Superior temporal gyrus (tissue), 1 donor: ENCODE measurements at regions not wholly inside any gene's neighbourhood (a gene's known extent, or its start where the extent isn't known, plus 50 kb on each side); places are given as distances from the start of the nearest gene placed in this dataset.

Experiments used
- DNase-seq: peaks from one replicate; pipeline ENCODE4 v3.0.0-alpha.2; 2016; ENCODE audit errors: extremely low spot score

- DNase-seq, result no peak
Measured at GRCh38 chr1:29753771-29754572, 517.6 kb downstream of the PTPRU start.

- no peak for DNase-seq
Measured at GRCh38 chr1:29753244-29753643, 516.9 kb downstream of the PTPRU start.

DNA sequence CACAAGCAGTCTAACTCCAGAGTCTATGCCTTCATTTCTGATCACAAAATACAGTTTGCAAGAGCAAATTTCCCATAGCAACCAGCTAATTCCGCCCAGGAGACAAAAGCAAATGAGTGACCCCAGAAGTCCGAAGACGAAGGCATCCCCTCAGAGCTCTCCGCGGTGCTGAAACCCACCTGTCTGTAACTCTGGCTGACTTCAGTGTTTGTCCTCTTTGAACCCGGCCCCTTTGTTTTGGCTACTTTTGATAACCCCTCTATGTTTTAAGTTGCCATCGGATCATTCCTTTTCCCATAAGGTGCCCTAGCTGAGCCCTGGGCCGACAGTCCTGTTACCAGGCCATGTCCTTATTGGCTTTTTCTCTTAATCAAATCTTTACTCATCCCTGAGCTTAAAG, 515.8 kb downstream of the PTPRU start:
- no peak for DNase-seq

GRCh38 chr1:29749024-29749945, 513.0 kb downstream of the PTPRU start:
- no peak for DNase-seq

- no peak for DNase-seq
Measured at GRCh38 chr1:29747196-29747595, 510.9 kb downstream of the PTPRU start.

- no peak for DNase-seq
Measured at GRCh38 chr1:29746076-29746665, 509.8 kb downstream of the PTPRU start.

GRCh38 chr1:29744684-29745490, 508.6 kb downstream of the PTPRU start:
- no peak for DNase-seq

DNA sequence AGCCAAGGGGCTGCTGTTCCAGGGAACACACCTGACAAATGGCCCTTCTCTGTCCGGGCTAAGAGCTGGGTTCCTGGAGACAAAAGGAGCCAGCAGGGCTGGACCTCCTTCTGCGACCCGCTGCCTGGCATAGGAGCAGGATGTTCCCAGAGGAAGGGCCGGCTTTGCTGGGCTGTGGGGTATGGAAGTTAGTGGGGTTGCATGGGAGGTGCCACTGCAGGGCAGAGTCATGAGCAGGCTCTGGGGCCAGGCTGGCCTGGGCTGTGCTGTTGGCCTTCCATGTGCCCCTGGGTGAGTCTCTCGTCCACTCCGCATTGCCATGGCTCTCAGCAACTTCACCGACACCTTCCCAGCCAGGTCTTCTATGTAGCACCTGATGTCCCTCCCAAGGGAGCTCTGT, 507.6 kb downstream of the PTPRU start:
- DNase-seq, result no peak

DNA sequence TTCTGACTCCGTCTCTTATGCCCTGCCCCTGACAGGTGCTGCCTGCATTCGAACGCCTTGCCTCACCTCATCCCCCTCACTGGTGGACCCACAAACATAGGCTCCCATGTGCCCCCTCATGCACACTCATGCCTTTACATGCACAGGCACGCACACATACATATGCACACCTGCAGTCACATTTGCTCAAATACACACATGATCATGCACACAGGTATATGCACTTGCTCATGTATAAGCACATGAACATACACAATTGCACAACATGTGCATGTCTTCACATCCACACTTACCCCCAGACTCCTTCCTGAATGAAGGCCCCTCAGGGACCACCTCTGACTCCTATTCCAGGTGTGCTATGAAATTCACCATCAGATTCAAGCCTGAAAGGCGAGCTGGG, 506.9 kb downstream of the PTPRU start:
- no peak for DNase-seq

GRCh38 chr1:29739176-29739575, 502.9 kb downstream of the PTPRU start:
- no peak for DNase-seq

GRCh38 chr1:29736582-29737188, 500.4 kb downstream of the PTPRU start:
- no peak for DNase-seq

DNA sequence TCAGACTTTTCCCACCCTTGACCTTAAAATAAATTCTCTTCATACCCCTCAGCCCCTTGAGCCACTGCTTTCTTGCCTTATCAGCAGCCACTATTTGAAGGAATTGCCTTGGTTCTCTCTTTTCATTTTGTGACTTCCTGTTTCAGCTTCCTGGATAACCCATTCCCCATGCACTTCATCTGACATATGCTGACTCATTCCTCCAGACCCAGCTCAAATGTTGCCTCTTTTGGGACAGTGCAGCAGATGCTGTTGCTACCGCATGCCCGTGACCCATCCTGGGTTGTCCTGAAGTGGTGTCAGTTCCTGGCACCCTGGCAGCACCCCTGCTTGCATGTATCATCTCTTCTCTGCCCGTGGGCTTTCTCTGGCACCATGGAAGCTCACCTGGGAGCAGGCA, 496.1 kb downstream of the PTPRU start:
- DNase-seq, result no peak

DNA sequence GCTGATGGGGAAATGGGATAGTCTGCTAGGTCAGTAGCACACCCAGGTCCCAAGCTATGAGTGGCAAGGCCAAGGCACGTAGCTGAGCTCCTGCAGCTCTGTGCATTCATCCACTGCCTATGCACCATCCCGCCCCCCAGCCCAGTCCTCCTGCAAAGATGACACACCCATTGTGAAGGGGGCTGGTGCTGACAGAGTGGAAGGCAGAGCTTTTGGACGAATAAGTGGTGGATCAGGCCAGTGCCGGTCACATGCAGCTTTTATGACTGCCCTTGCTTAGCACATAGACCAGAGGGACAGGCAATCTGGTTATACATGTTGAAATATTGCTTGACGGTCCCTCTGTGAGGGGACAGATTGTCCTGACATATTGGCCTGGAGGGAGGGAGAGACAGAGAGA, 494.3 kb downstream of the PTPRU start:
- DNase-seq, result no peak

GRCh38 chr1:29729281-29729680, 493.0 kb downstream of the PTPRU start:
- no peak for DNase-seq

GRCh38 chr1:29728703-29729102, 492.4 kb downstream of the PTPRU start:
- DNase-seq, result no peak

GRCh38 chr1:29725262-29725661, 488.9 kb downstream of the PTPRU start:
- DNase-seq, result no peak

- DNase-seq, result no peak
Measured at GRCh38 chr1:29722598-29722997, 486.3 kb downstream of the PTPRU start.

- no peak for DNase-seq
Measured at GRCh38 chr1:29719253-29719652, 482.9 kb downstream of the PTPRU start.

GRCh38 chr1:29718791-29719190, 482.5 kb downstream of the PTPRU start:
- DNase-seq, result no peak

GRCh38 chr1:29716306-29716705, 480.0 kb downstream of the PTPRU start:
- no peak for DNase-seq

- DNase-seq, result no peak
Measured at GRCh38 chr1:29713857-29714256, 477.5 kb downstream of the PTPRU start.
